OCI-LY1 (cell line): ENCODE measurements at regions not wholly inside any gene's neighbourhood (a gene's known extent, or its start where the extent isn't known, plus 50 kb on each side); places are given as distances from the start of the nearest gene placed in this dataset.

ENCODE experiments used
- H2AFZ ChIP-seq: fragments of 200-600 bp; sonication (generic), shearing (Covaris generic); 2 replicates; pipeline ENCODE4 v1.6.0; 2014; ENCODE audit warnings: antibody characterized with exemption, mild to moderate bottlenecking, low read length
- H3F3A ChIP-seq: fragments of 200-600 bp; sonication (generic), shearing (Covaris generic); 2 replicates; pipeline ENCODE4 v1.6.0; 2014; ENCODE audit warnings: mild to moderate bottlenecking, antibody characterized with exemption, low read length, moderate library complexity; ENCODE audit not compliant: insufficient read depth
- H3K27ac ChIP-seq: fragments of 200-600 bp; sonication (generic); 2 replicates; pipeline ENCODE4 v1.5.1; 2014; ENCODE audit warnings: low read length, mixed run types, mild to moderate bottlenecking, low read depth; ENCODE audit not compliant: poor library complexity, severe bottlenecking
- H3K27me3 ChIP-seq: fragments of 200-600 bp; sonication (generic); 2 replicates; pipeline ENCODE4 v1.6.0; 2014; ENCODE audit warnings: antibody characterized with exemption, mild to moderate bottlenecking, low read length, moderate library complexity; ENCODE audit not compliant: insufficient read depth
- H3K36me3 ChIP-seq: fragments of 200-600 bp; sonication (generic); 2 replicates; pipeline ENCODE4 v1.6.1; 2014; ENCODE audit warnings: mild to moderate bottlenecking, antibody characterized with exemption, low read length, moderate library complexity, mixed read lengths; ENCODE audit not compliant: insufficient read depth
- H3K4me1 ChIP-seq: fragments of 200-600 bp; sonication (generic); 2 replicates; pipeline ENCODE4 v1.5.1; 2014; ENCODE audit warnings: mild to moderate bottlenecking, low read length, moderate library complexity; ENCODE audit not compliant: insufficient read depth, severe bottlenecking
- H3K4me2 ChIP-seq: fragments of 200-600 bp; sonication (generic), shearing (Covaris generic); 2 replicates; pipeline ENCODE4 v1.6.1; 2014; ENCODE audit warnings: low read length
- H3K4me3 ChIP-seq: fragments of 200-600 bp; sonication (generic); 2 replicates; pipeline ENCODE4 v1.5.1; 2014; ENCODE audit warnings: low read length, low read depth, mild to moderate bottlenecking, mixed read lengths; ENCODE audit not compliant: poor library complexity, severe bottlenecking
- H3K79me2 ChIP-seq: fragments of 200-600 bp; shearing (Covaris generic); 2 replicates; pipeline ENCODE4 v1.6.1; 2016; ENCODE audit warnings: mixed run types, low read length, mixed read lengths; ENCODE audit not compliant: insufficient read depth
- H3K9ac ChIP-seq: fragments of 200-600 bp; sonication (generic), shearing (Covaris generic); 2 replicates; pipeline ENCODE4 v1.6.1; 2014; ENCODE audit warnings: mild to moderate bottlenecking, low read length, mixed read lengths
- H3K9me2 ChIP-seq: fragments of 200-600 bp; sonication (generic), shearing (Covaris generic); 2 replicates; pipeline ENCODE4 v1.6.1; 2014; ENCODE audit warnings: low read depth, mild to moderate bottlenecking, low read length, mixed read lengths
- H3K9me3 ChIP-seq: fragments of 200-600 bp; shearing (Covaris generic); 2 replicates; pipeline ENCODE4 v1.6.1; 2014; ENCODE audit warnings: low read length, mixed read lengths
- H4K20me1 ChIP-seq: fragments of 200-600 bp; sonication (generic), shearing (Covaris generic); 2 replicates; pipeline ENCODE4 v1.6.0; 2016; ENCODE audit warnings: mild to moderate bottlenecking, low read length; ENCODE audit not compliant: insufficient read depth
- EZH2 ChIP-seq: fragments of 200-600 bp; sonication (generic), shearing (Covaris generic); IDR thresholded peaks from 2 replicates; pipeline ENCODE4 v1.8.0; 2017; ENCODE audit warnings: borderline replicate concordance, mixed run types, mild to moderate bottlenecking, antibody characterized with exemption, low read length, moderate library complexity, mixed read lengths
- TF ChIP-seq, protein P1 (sequence below): fragments of 200-600 bp; sonication (generic), shearing (Covaris generic); IDR thresholded peaks from 2 replicates; pipeline ENCODE4 v1.5.1; 2017; ENCODE audit warnings: mild to moderate bottlenecking, antibody characterized with exemption, low read length, moderate library complexity, mixed read lengths

- H3K4me3 ChIP-seq: no peak overlapping the region
- no peaks in the 10 kb centered on the region for H3F3A ChIP-seq
- H3K4me1 ChIP-seq: no peaks in the 10 kb centered on the region
- H3K9ac ChIP-seq: no peak overlapping the region
- H3K4me2 ChIP-seq: no peak overlapping the region
- TF ChIP-seq, protein P1, sequence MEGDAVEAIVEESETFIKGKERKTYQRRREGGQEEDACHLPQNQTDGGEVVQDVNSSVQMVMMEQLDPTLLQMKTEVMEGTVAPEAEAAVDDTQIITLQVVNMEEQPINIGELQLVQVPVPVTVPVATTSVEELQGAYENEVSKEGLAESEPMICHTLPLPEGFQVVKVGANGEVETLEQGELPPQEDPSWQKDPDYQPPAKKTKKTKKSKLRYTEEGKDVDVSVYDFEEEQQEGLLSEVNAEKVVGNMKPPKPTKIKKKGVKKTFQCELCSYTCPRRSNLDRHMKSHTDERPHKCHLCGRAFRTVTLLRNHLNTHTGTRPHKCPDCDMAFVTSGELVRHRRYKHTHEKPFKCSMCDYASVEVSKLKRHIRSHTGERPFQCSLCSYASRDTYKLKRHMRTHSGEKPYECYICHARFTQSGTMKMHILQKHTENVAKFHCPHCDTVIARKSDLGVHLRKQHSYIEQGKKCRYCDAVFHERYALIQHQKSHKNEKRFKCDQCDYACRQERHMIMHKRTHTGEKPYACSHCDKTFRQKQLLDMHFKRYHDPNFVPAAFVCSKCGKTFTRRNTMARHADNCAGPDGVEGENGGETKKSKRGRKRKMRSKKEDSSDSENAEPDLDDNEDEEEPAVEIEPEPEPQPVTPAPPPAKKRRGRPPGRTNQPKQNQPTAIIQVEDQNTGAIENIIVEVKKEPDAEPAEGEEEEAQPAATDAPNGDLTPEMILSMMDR: no peak
- TF ChIP-seq EZH2: no peak
- no peak overlapping the region for H3K27ac ChIP-seq
- H3K9me3 ChIP-seq: no peaks in the 10 kb centered on the region
- no peaks in the 10 kb centered on the region for H3K27me3 ChIP-seq
- H3K9me2 ChIP-seq: no peaks in the 10 kb centered on the region
- H2AFZ ChIP-seq: no peak overlapping the region
- H4K20me1 ChIP-seq: no peaks in the 10 kb centered on the region
- H3K79me2 ChIP-seq: no peaks in the 10 kb centered on the region
- H3K36me3 ChIP-seq: no peaks in the 10 kb centered on the region
Measured at GRCh38 chr1:30272277-30273020, 450.9 kb downstream of the MATN1 start.

DNA sequence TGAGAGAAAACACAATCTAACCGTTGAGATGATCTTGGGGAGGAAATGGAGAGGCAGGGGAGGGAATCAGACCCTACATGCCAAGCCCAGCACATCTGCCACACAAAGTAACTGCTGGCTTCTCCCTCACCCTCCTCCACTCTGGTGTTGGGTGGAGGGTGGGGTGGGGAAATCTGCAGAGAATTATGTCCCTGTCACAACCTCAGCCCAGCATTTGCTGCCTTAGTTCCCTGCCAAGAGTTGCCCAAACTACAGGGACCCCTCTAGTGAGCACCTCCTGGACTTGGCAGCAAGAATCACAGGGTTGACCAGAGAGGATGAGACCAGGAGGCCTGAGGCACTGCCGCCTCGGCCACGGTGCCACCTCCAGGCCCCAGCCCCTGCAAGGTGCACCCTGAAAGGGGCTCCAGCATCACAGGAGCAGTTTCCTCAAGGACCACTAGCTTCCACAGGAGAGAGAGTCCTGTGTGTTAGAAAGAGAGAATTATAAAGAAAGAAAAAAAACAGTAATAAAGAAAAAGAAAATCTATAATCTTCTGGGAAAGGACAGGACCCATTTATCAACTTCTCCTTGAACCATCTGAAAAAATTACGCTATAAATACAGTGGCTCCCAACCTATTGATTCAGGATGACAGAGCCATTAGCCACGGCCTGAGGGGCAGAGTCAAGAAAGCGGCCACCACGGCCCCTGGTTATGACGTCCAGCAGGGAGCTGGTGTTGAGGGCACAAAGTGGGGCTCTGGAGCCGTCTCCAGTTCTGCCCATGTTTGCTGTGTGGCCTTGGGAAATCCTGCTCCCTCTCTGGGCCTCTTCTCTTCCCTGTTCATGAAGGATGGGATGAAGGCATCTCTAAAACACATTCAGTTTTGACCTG, 451.7 kb downstream of the MATN1 start:
- H3K4me2 ChIP-seq: no peak overlapping the region
- H3K4me1 ChIP-seq: no peaks in the 10 kb centered on the region
- H3K9ac ChIP-seq: no peak overlapping the region
- TF ChIP-seq, protein P1: no peak
- TF ChIP-seq EZH2: no peak
- H3F3A ChIP-seq: no peaks in the 10 kb centered on the region
- H3K79me2 ChIP-seq: no peaks in the 10 kb centered on the region
- H3K27ac ChIP-seq: no peak overlapping the region
- no peaks in the 10 kb centered on the region for H3K9me2 ChIP-seq
- no peaks in the 10 kb centered on the region for H3K27me3 ChIP-seq
- no peaks in the 10 kb centered on the region for H4K20me1 ChIP-seq
- H3K4me3 ChIP-seq: no peak overlapping the region
- no peak overlapping the region for H2AFZ ChIP-seq
- H3K9me3 ChIP-seq: no peaks in the 10 kb centered on the region
- H3K36me3 ChIP-seq: no peaks in the 10 kb centered on the region

DNA sequence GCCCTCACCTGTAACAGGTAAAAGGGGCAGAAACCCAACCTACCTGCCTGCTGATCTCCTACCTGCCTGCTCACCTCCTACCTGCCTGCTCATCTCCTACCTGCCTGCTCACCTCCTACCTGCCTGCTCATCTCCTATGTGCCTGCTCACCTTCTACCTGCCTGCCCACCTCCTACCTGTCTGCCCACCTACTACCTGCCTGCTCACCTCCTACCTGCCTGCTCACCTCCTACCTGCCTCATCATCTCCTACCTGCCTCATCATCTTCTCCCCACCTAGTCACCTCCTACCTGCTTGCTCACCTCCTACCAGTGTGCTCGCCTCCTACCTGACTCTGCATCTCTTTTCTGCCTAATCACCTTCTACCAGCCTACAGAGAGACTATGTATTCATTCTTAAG, 452.9 kb downstream of the MATN1 start:
- TF ChIP-seq, protein P1: no peak
- TF ChIP-seq EZH2: no peak
- no peaks in the 10 kb centered on the region for H3K36me3 ChIP-seq
- no peaks in the 10 kb centered on the region for H4K20me1 ChIP-seq
- no peaks in the 10 kb centered on the region for H3K27me3 ChIP-seq
- H2AFZ ChIP-seq: no peak overlapping the region
- H3K4me2 ChIP-seq: no peak overlapping the region
- no peaks in the 10 kb centered on the region for H3K79me2 ChIP-seq
- no peaks in the 10 kb centered on the region for H3K9me2 ChIP-seq
- H3F3A ChIP-seq: no peaks in the 10 kb centered on the region
- no peak overlapping the region for H3K9ac ChIP-seq
- H3K4me1 ChIP-seq: no peaks in the 10 kb centered on the region
- H3K4me3 ChIP-seq: no peak overlapping the region
- no peaks in the 10 kb centered on the region for H3K9me3 ChIP-seq
- no peak overlapping the region for H3K27ac ChIP-seq
